Progenitor cell of endocrine pancreas (in vitro differentiated cells): ENCODE measurements at regions not wholly inside any gene's neighbourhood (a gene's known extent, or its start where the extent isn't known, plus 50 kb on each side); places are given as distances from the start of the nearest gene placed in this dataset.

Experiments used
- DNase-seq: peaks from one replicate; pipeline ENCODE4 v3.0.0; 2021; ENCODE audit warnings: low spot score; ENCODE audit not compliant: unreplicated experiment
- H3K27ac Mint-ChIP-seq: 2 replicates; pipeline ENCODE4 v1.8.0; 2021; ENCODE audit warnings: mild to moderate bottlenecking, moderate library complexity, mixed read lengths
- H3K27me3 Mint-ChIP-seq: 2 replicates; pipeline ENCODE4 v1.8.0; 2021; ENCODE audit warnings: mixed read lengths
- H3K36me3 Mint-ChIP-seq: 2 replicates; pipeline ENCODE4 v1.8.0; 2022; ENCODE audit warnings: mixed read lengths; ENCODE audit not compliant: insufficient read depth
- H3K4me1 Mint-ChIP-seq: 2 replicates; pipeline ENCODE4 v1.8.0; 2021; ENCODE audit warnings: low read depth, mixed read lengths
- H3K4me3 Mint-ChIP-seq: 2 replicates; pipeline ENCODE4 v1.8.0; 2021; ENCODE audit warnings: low read depth, mild to moderate bottlenecking, moderate library complexity, mixed read lengths
- H3K9me3 Mint-ChIP-seq: 2 replicates; pipeline ENCODE4 v1.8.0; 2021; ENCODE audit warnings: low read depth, mixed read lengths
- TF ChIP-seq, protein P1 (sequence below): fragments of 200-600 bp; sonication (generic); IDR thresholded peaks from one replicate; pipeline ENCODE4 v1.5.0; 2021; ENCODE audit warnings: antibody characterized with exemption, mild to moderate bottlenecking; ENCODE audit not compliant: unreplicated experiment

DNA sequence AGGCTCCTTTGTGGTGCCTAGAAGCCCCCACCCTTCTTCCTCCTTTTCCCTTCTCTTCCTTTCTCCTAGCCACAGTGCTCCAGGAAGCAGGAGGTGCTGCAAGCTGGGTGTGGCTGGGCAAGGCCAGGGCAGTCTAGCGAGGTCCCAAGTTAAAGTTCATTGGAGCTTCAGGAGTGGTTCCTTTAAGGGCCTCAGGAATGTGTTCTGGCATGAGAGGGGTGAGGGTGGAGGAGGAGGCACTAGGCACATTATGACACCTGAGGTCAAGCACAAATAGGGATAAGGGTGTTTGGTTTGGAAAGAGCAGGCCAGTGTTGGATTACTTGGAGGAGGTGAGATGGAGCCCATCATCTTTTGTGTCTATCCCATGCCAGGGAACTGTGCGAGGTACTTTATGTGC, 258.7 kb downstream of the TLE3 start:
- H3K9me3 Mint-ChIP-seq: no peaks in the 10 kb centered on the region
- no peak overlapping the region for H3K4me3 Mint-ChIP-seq
- peaks cover 3% of the 10 kb centered on the region for H3K4me1 Mint-ChIP-seq
- no peak for DNase-seq
- TF ChIP-seq, protein P1, sequence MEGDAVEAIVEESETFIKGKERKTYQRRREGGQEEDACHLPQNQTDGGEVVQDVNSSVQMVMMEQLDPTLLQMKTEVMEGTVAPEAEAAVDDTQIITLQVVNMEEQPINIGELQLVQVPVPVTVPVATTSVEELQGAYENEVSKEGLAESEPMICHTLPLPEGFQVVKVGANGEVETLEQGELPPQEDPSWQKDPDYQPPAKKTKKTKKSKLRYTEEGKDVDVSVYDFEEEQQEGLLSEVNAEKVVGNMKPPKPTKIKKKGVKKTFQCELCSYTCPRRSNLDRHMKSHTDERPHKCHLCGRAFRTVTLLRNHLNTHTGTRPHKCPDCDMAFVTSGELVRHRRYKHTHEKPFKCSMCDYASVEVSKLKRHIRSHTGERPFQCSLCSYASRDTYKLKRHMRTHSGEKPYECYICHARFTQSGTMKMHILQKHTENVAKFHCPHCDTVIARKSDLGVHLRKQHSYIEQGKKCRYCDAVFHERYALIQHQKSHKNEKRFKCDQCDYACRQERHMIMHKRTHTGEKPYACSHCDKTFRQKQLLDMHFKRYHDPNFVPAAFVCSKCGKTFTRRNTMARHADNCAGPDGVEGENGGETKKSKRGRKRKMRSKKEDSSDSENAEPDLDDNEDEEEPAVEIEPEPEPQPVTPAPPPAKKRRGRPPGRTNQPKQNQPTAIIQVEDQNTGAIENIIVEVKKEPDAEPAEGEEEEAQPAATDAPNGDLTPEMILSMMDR: no peak
- peak overlapping the region; percentile 11 for H3K27ac Mint-ChIP-seq
- no peaks in the 10 kb centered on the region for H3K36me3 Mint-ChIP-seq
- peaks cover 58% of the 10 kb centered on the region for H3K27me3 Mint-ChIP-seq

DNA sequence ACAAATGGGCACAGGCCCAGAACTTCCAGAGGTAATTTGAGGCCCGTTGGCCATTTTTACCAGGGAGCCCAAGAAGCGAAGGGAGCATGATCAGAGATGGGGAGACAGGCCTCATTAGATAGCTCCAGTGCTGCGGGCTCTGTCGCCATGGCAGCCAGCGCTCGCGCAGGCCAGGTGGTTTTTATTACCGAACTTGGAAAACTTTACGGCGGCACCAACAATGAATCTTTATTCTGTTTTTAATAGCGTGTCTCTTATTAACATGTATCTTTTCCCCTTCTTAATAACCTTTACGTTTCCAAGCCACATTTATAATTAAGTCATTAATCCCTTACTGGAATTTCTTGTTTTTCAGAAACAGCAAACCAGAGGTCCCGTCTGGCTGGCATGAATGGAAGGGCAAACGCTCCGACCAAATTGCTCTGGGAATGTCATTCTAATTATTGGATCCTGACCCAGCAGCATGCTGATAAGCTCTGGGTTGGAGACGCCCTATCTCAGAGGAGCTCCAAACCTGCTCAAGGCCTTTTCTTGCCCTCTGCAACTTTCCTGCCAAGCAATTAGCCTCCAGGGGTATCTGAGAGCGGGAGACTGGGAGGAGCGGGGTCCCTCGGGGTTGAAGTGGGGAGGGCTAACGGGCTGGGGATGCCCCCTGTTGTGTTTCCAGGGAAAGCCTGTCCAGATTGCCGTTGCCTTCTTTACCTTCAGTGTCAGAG, 256.4 kb downstream of the TLE3 start:
- H3K36me3 Mint-ChIP-seq: no peaks in the 10 kb centered on the region
- H3K4me1 Mint-ChIP-seq: peaks cover 3% of the 10 kb centered on the region
- no peak overlapping the region for H3K27ac Mint-ChIP-seq
- peaks cover 40% of the 10 kb centered on the region for H3K27me3 Mint-ChIP-seq
- TF ChIP-seq, protein P1: no peak
- no peak for DNase-seq
- H3K9me3 Mint-ChIP-seq: no peaks in the 10 kb centered on the region
- no peak overlapping the region for H3K4me3 Mint-ChIP-seq

DNA sequence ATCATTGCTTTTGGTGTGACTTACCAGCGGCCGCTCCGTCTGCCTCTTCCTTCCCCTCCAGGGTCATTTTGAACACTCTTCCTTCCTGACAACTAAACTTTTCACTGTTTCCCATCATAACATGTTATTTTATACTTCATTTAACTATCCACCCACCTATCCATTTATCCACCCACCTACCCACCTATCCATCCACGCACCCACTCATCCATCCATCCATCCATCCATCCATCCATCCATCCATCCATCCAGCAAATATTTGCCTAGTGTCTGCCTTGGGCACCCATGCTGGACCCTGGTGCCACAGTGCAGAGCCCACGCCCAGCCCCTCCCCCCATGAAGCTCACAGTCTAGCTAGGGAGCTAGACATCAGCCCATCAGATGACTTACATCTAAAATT, 254.9 kb downstream of the TLE3 start:
- peaks cover 4% of the 10 kb centered on the region for H3K9me3 Mint-ChIP-seq
- TF ChIP-seq, protein P1: no peak
- H3K4me3 Mint-ChIP-seq: no peak overlapping the region
- peaks cover 34% of the 10 kb centered on the region for H3K27me3 Mint-ChIP-seq
- no peak overlapping the region for H3K27ac Mint-ChIP-seq
- DNase-seq: no peak
- H3K4me1 Mint-ChIP-seq: peaks cover 3% of the 10 kb centered on the region
- no peaks in the 10 kb centered on the region for H3K36me3 Mint-ChIP-seq

DNA sequence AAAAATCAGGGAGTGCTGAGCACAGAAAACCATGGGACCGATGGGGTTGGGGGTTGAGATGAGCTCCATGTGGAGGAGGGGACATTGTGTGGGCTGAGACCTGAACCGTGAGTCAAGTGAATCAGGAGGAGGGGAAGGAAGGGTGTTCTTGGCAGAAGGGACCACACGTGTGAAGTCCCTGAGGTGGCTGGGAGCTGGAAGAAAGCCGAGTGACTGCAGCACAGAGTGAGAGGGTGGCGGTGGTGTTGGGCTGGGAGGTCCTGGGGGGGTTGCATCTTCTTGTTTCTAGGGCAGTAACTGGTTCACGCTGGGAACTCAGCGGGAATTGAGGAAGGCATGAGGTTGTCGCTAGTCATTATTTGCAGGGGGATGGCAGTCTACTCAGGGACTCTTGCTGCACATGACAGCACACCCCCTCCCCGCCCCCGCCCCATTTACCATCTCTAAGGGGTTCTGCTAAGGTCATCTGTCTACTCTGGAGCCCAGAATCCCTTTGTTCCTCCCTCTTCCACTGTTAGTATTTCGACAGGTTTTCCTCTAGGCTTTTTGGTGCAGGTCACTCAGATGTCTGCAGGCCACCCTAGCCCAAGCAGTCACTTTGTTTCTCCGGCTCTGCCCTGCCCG, 254.3 kb downstream of the TLE3 start:
- H3K4me1 Mint-ChIP-seq: peaks cover 3% of the 10 kb centered on the region
- H3K27me3 Mint-ChIP-seq: peaks cover 30% of the 10 kb centered on the region
- peaks cover 4% of the 10 kb centered on the region for H3K9me3 Mint-ChIP-seq
- no peak overlapping the region for H3K27ac Mint-ChIP-seq
- no peak for DNase-seq
- no peak overlapping the region for H3K4me3 Mint-ChIP-seq
- H3K36me3 Mint-ChIP-seq: no peaks in the 10 kb centered on the region
- TF ChIP-seq, protein P1: no peak

DNA sequence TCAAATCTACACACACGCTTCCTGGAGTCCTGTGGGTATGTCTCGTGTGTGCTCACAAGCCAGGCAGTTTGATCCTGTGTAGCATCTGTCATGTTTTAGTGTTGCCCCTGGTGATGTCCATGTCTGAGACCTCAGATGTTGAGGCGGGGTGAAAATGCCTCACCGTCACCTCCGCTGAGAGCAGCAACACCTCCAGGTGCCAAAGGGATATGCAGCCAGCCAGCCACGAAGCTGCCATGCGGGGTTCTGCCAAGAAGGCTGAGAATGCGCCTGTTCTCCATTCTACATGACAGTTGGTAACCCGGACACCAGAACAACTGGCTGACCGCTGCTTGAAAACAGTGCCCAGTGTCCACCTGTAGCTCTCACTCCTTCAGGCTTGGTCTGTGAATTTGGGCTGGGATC, 253.8 kb downstream of the TLE3 start:
- Mint-ChIP-seq H3K27ac (no peak overlapping the region), H3K36me3 (no peaks in the 10 kb centered on the region), H3K4me1 (peaks cover 3% of the 10 kb centered on the region), H3K4me3 (no peak overlapping the region), H3K9me3 (peaks cover 4% of the 10 kb centered on the region), H3K27me3 (peaks cover 29% of the 10 kb centered on the region)
- TF ChIP-seq, protein P1: no peak
- no peak for DNase-seq
